ENCODE measurements at regions not wholly inside any gene's neighbourhood (a gene's known extent, or its start where the extent isn't known, plus 50 kb on each side); places are given as distances from the start of the nearest gene placed in this dataset.

GRCh38 chr4:24236532-24236931, 346.7 kb upstream of the PPARGC1A start:
- TF ChIP-seq, protein P1, sequence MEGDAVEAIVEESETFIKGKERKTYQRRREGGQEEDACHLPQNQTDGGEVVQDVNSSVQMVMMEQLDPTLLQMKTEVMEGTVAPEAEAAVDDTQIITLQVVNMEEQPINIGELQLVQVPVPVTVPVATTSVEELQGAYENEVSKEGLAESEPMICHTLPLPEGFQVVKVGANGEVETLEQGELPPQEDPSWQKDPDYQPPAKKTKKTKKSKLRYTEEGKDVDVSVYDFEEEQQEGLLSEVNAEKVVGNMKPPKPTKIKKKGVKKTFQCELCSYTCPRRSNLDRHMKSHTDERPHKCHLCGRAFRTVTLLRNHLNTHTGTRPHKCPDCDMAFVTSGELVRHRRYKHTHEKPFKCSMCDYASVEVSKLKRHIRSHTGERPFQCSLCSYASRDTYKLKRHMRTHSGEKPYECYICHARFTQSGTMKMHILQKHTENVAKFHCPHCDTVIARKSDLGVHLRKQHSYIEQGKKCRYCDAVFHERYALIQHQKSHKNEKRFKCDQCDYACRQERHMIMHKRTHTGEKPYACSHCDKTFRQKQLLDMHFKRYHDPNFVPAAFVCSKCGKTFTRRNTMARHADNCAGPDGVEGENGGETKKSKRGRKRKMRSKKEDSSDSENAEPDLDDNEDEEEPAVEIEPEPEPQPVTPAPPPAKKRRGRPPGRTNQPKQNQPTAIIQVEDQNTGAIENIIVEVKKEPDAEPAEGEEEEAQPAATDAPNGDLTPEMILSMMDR (IDR thresholded peaks at IDR 0.05; ENCODE audit: borderline replicate concordance, control extremely low read depth, extremely low read depth, insufficient read depth, missing control alignments) = no peak
- in situ Hi-C loops (cut with MboI; ENCODE audit: low sequenced_read_pairs, unreplicated experiment) = no loop called here
- no peak for DNase-seq (ENCODE audit: low spot score)

DNA sequence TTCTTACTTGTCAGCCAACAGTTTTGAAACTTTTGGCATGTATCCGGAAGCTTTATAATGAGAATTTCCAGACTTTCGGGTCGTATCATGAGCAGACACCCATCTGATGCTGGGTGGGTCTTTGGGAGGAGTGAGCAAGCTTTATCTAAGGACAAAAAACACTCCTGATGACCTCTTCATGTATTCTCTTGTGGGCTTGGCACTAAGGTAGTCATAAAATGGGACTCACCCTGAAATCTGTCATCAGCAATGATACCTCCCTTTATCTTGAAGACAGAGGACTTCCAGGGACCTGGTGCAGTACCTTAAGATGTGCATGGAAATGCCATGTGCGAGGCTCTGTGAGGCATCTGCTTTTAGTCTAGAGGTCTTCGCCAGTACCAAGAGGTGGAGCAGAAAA, 346.3 kb upstream of the PPARGC1A start:
- TF ChIP-seq, protein P1 (IDR thresholded peaks at IDR 0.05; ENCODE audit: borderline replicate concordance, control extremely low read depth, extremely low read depth, insufficient read depth, missing control alignments) = no peak
- DNase-seq (ENCODE audit: low spot score) = no peak
- in situ Hi-C loops (cut with MboI; ENCODE audit: low sequenced_read_pairs, unreplicated experiment) = no loop called here

- no peak for DNase-seq (ENCODE audit: low spot score)
- in situ Hi-C loops (cut with MboI; ENCODE audit: low sequenced_read_pairs, unreplicated experiment) = no loop called here
- TF ChIP-seq, protein P1 (IDR thresholded peaks at IDR 0.05; ENCODE audit: borderline replicate concordance, control extremely low read depth, extremely low read depth, insufficient read depth, missing control alignments) = no peak
These were observed 345.8 kb upstream of the PPARGC1A start for GRCh38 chr4:24235618-24236017.

GRCh38 chr4:24234288-24234848, 344.5 kb upstream of the PPARGC1A start:
- DNase-seq (ENCODE audit: low spot score) = no peak
- TF ChIP-seq, protein P1 (IDR thresholded peaks at IDR 0.05; ENCODE audit: borderline replicate concordance, control extremely low read depth, extremely low read depth, insufficient read depth, missing control alignments) = no peak
- in situ Hi-C loops (cut with MboI; ENCODE audit: low sequenced_read_pairs, unreplicated experiment) = no loop called here

DNA sequence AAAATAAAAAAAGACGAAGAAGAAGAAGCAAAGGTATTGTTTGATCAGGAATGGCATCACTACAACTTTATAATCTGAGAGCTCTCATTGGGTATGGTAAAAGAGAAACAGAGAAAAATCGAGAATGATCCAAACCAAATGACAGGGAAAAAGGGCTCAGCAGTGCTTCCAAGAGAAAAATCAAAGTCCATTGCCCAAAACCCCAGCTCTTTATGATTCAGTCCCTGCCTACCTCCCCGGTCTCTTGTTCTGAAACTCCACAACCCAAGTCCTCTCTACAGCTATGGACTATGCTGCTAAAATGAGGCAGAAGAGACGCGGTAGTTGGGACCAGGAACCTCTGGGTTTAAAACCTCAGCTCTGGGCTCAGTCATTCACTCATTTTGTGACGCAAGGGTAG, 341.1 kb upstream of the PPARGC1A start:
- no peak for DNase-seq (ENCODE audit: low spot score)
- TF ChIP-seq, protein P1 (IDR thresholded peaks at IDR 0.05; ENCODE audit: borderline replicate concordance, control extremely low read depth, extremely low read depth, insufficient read depth, missing control alignments) = no peak
- in situ Hi-C loops (cut with MboI; ENCODE audit: low sequenced_read_pairs, unreplicated experiment) = no loop called here

- TF ChIP-seq, protein P1 (IDR thresholded peaks at IDR 0.05; ENCODE audit: borderline replicate concordance, control extremely low read depth, extremely low read depth, insufficient read depth, missing control alignments) = no peak
- DNase-seq (ENCODE audit: low spot score) = no peak
- in situ Hi-C loops (cut with MboI; ENCODE audit: low sequenced_read_pairs, unreplicated experiment) = no loop called here
These were observed 340.1 kb upstream of the PPARGC1A start for GRCh38 chr4:24229978-24230377.
